H9 (cell line): ENCODE measurements at regions not wholly inside any gene's neighbourhood (a gene's known extent, or its start where the extent isn't known, plus 50 kb on each side); places are given as distances from the start of the nearest gene placed in this dataset.

ENCODE experiments used
- DNase-seq: peaks from one replicate; pipeline ENCODE4 v3.0.0-alpha.2; 2017
- H2AFZ ChIP-seq: one replicate; pipeline ENCODE4 v1.6.1; 2013; ENCODE audit warnings: mild to moderate bottlenecking, low read length, control low read depth, moderate library complexity
- H2AK5ac ChIP-seq: 2 replicates; pipeline ENCODE4 v1.6.1; 2013; ENCODE audit warnings: low read length, control low read depth, mixed read lengths; ENCODE audit not compliant: insufficient read length
- H2BK120ac ChIP-seq: one replicate; pipeline ENCODE4 v1.6.1; 2013; ENCODE audit warnings: low read depth, mild to moderate bottlenecking, low read length, control low read depth, inconsistent platforms; ENCODE audit not compliant: poor library complexity, severe bottlenecking
- H2BK12ac ChIP-seq: 2 replicates; pipeline ENCODE4 v1.6.1; 2013; ENCODE audit warnings: low read length, control low read depth, mixed read lengths, low read depth; ENCODE audit not compliant: insufficient read length
- H2BK15ac ChIP-seq: 2 replicates; pipeline ENCODE4 v1.6.1; 2013; ENCODE audit warnings: low read depth, low read length, control low read depth
- H2BK20ac ChIP-seq: one replicate; pipeline ENCODE4 v1.6.1; 2013; ENCODE audit warnings: low read depth, mild to moderate bottlenecking, low read length, control low read depth, inconsistent platforms; ENCODE audit not compliant: poor library complexity, severe bottlenecking
- H2BK5ac ChIP-seq: 2 replicates; pipeline ENCODE4 v1.6.1; 2013; ENCODE audit warnings: low read length, control low read depth, mixed read lengths; ENCODE audit not compliant: insufficient read length
- H3K14ac ChIP-seq: 2 replicates; pipeline ENCODE4 v1.6.1; 2013; ENCODE audit warnings: low read length, control low read depth; ENCODE audit not compliant: insufficient read depth
- H3K18ac ChIP-seq: 2 replicates; pipeline ENCODE4 v1.6.1; 2013; ENCODE audit warnings: low read depth, mild to moderate bottlenecking, mixed read lengths, low read length, control low read depth; ENCODE audit not compliant: insufficient read length
- H3K23ac ChIP-seq: 2 replicates; pipeline ENCODE4 v1.6.1; 2013; ENCODE audit warnings: low read length, control low read depth, mixed read lengths, low read depth; ENCODE audit not compliant: insufficient read length
- H3K23me2 ChIP-seq: 2 replicates; pipeline ENCODE4 v1.6.1; 2013; ENCODE audit warnings: low read depth, mild to moderate bottlenecking, mixed read lengths, low read length, control low read depth; ENCODE audit not compliant: insufficient read length, poor library complexity, severe bottlenecking
- H3K27ac ChIP-seq: 2 replicates; pipeline ENCODE4 v1.5.1; 2013; ENCODE audit warnings: low read length, control low read depth, mixed read lengths, low read depth; ENCODE audit not compliant: insufficient read length
- H3K27me3 ChIP-seq: 2 replicates; pipeline ENCODE4 v1.6.1; 2013; ENCODE audit warnings: low read length, control low read depth, inconsistent platforms; ENCODE audit not compliant: insufficient read depth
- H3K4ac ChIP-seq: 2 replicates; pipeline ENCODE4 v1.6.1; 2013; ENCODE audit warnings: low read depth, mild to moderate bottlenecking, control low read depth, inconsistent platforms, low read length, moderate library complexity
- H3K4me1 ChIP-seq: 2 replicates; pipeline ENCODE4 v1.6.1; 2013; ENCODE audit warnings: low read length, control low read depth, inconsistent platforms; ENCODE audit not compliant: insufficient read depth
- H3K4me2 ChIP-seq: 2 replicates; pipeline ENCODE4 v1.6.1; 2013; ENCODE audit warnings: low read length, control low read depth, mixed read lengths; ENCODE audit not compliant: insufficient read length, insufficient read depth
- H3K56ac ChIP-seq: 2 replicates; pipeline ENCODE4 v1.6.1; 2013; ENCODE audit warnings: low read depth, mild to moderate bottlenecking, mixed read lengths, low read length, control low read depth; ENCODE audit not compliant: insufficient read length
- H3K79me1 ChIP-seq: 2 replicates; pipeline ENCODE4 v1.6.1; 2013; ENCODE audit warnings: low read depth, mild to moderate bottlenecking, moderate library complexity, low read length, control low read depth, inconsistent platforms; ENCODE audit not compliant: insufficient read depth, poor library complexity, severe bottlenecking
- H3K79me2 ChIP-seq: 2 replicates; pipeline ENCODE4 v1.6.1; 2013; ENCODE audit warnings: low read length, control low read depth, inconsistent platforms; ENCODE audit not compliant: insufficient read depth
- H3K9ac ChIP-seq: 2 replicates; pipeline ENCODE4 v1.6.1; 2013; ENCODE audit warnings: low read length, control low read depth, mixed read lengths; ENCODE audit not compliant: insufficient read length; ENCODE audit errors: extremely low read depth
- H3K9me3 ChIP-seq: one replicate; pipeline ENCODE4 v1.6.1; 2013; ENCODE audit warnings: low read depth, low read length, inconsistent platforms; ENCODE audit not compliant: control insufficient read depth
- H3T11ph ChIP-seq: one replicate; pipeline ENCODE4 v1.6.1; 2013; ENCODE audit warnings: mild to moderate bottlenecking, low read length, control low read depth, inconsistent platforms
- H4K20me1 ChIP-seq: one replicate; pipeline ENCODE4 v1.6.1; 2013; ENCODE audit not compliant: control insufficient read depth, insufficient read length, insufficient read depth
- H4K5ac ChIP-seq: 2 replicates; pipeline ENCODE4 v1.6.1; 2013; ENCODE audit warnings: low read depth, mild to moderate bottlenecking, mixed read lengths, low read length, control low read depth; ENCODE audit not compliant: insufficient read length
- H4K8ac ChIP-seq: replicated peaks from 2 replicates; pipeline ENCODE4 v1.6.1; 2013; ENCODE audit warnings: low read length, control low read depth, mixed read lengths, low read depth; ENCODE audit not compliant: insufficient read length
- H4K91ac ChIP-seq: 2 replicates; pipeline ENCODE4 v1.6.1; 2013; ENCODE audit warnings: low read depth, mild to moderate bottlenecking, moderate library complexity, mixed read lengths, low read length, control low read depth; ENCODE audit not compliant: insufficient read length
- H3K27ac Mint-ChIP-seq, 3 experiments: 2 replicates in 2 of 3; 3 replicates in 1 of 3; pipeline ENCODE4 v1.8.0; 2020 to 2021; ENCODE audit warnings: mixed read lengths in 3 of 3, mild to moderate bottlenecking in 1 of 3, moderate library complexity in 1 of 3
- H3K27me3 Mint-ChIP-seq: 2 replicates; pipeline ENCODE4 v1.8.0; 2021; ENCODE audit warnings: low read depth, mild to moderate bottlenecking, moderate library complexity, mixed read lengths
- H3K36me3 Mint-ChIP-seq, 3 experiments: 2 replicates in 2 of 3; 3 replicates in 1 of 3; pipeline ENCODE4 v1.8.0; 2020 to 2021; ENCODE audit warnings: low read depth in 3 of 3, mixed read lengths in 3 of 3; ENCODE audit not compliant: insufficient read depth in 1 of 3
- H3K4me1 Mint-ChIP-seq, 2 experiments: 2 replicates each; pipeline ENCODE4 v1.8.0; 2020; ENCODE audit warnings: mixed read lengths in 2 of 2
- H3K4me3 Mint-ChIP-seq, 2 experiments: 2 replicates in 1 of 2; 3 replicates in 1 of 2; pipeline ENCODE4 v1.8.0; 2020 to 2021; ENCODE audit warnings: mild to moderate bottlenecking in 2 of 2, mixed read lengths in 2 of 2, moderate library complexity in 1 of 2
- H3K9me3 Mint-ChIP-seq, 2 experiments: 2 replicates in 1 of 2; 3 replicates in 1 of 2; pipeline ENCODE4 v1.8.0; 2020; ENCODE audit warnings: mild to moderate bottlenecking in 2 of 2, mixed read lengths in 2 of 2, moderate library complexity in 1 of 2
- CTCF ChIP-seq: fragments of 200-600 bp; sonication (generic); conservative IDR thresholded peaks from 3 replicates; pipeline ENCODE4 v1.8.0; 2021; ENCODE audit warnings: antibody characterized with exemption, mild to moderate bottlenecking
- WGBS: extraction: QIAGEN DNeasy Blood & Tissue Kit; methylation state at CpG from one replicate; pipeline ENCODE4 v1.1.7; 2013; ENCODE audit warnings: missing lambda C conversion rate, low lambda C conversion rate, mixed read lengths; ENCODE audit not compliant: insufficient read length; ENCODE audit errors: extremely low coverage; 5-methylcytosine and 5-hydroxymethylcytosine counted together

- Histone ChIP-seq H2BK120ac (no peak overlapping the region), H3K4ac (no peak overlapping the region), H2BK5ac (no peak overlapping the region), H2BK12ac (no peak overlapping the region), H3K27ac (no peak overlapping the region), H3K23ac (no peak overlapping the region), H3K9me3 (no peaks in the 10 kb centered on the region), H3K14ac (no peak overlapping the region), H2BK20ac (no peak overlapping the region), H4K20me1 (no peaks in the 10 kb centered on the region), H3T11ph (no peak overlapping the region), H2BK15ac (no peak overlapping the region), H3K23me2 (no peaks in the 10 kb centered on the region), H3K79me1 (no peaks in the 10 kb centered on the region), H3K27me3 (no peaks in the 10 kb centered on the region), H4K91ac (no peak overlapping the region), H4K8ac (no peak overlapping the region), H3K9ac (no peak overlapping the region), H2AFZ (no peak overlapping the region), H3K4me2 (no peak overlapping the region), H3K4me1 (no peaks in the 10 kb centered on the region), H2AK5ac (no peak overlapping the region), H3K18ac (no peak overlapping the region), H3K79me2 (no peaks in the 10 kb centered on the region), H4K5ac (no peak overlapping the region), H3K56ac (no peak overlapping the region)
- Mint-ChIP-seq H3K4me3 (no peak overlapping the region), H3K9me3 (peaks cover 6 to 8% of the 10 kb centered on the region in 2 experiments; a peak in 4 of 5 replicates), H3K27ac (no peak overlapping the region), H3K36me3 (peaks cover 0 to 4% (median 0%) of the 10 kb centered on the region in 3 experiments; a peak in 3 of 7 replicates), H3K27me3 (peaks cover 2% of the 10 kb centered on the region; the same call in 1 of the 2 replicates), H3K4me1 (no peaks in the 10 kb centered on the region)
- no CpG with 5 or more reads among the region's 4 CpGs for WGBS
- DNase-seq = no peak
- TF ChIP-seq CTCF = no peak
Observed at GRCh38 chr3:35921718-35922117, 282.4 kb downstream of the ARPP21 start.
